CD14-positive monocyte (primary cell): ENCODE measurements at regions not wholly inside any gene's neighbourhood (a gene's known extent, or its start where the extent isn't known, plus 50 kb on each side); places are given as distances from the start of the nearest gene placed in this dataset.

Experiments
- DNase-seq, 3 donors: peaks; one replicate each; pipeline ENCODE4 v3.0.0-alpha.2; 2011 to 2022
- H2AFZ ChIP-seq: 2 replicates; pipeline ENCODE4 v1.6.0; 2012; ENCODE audit warnings: mild to moderate bottlenecking, low read depth, low read length, inconsistent platforms; ENCODE audit not compliant: insufficient read depth, poor library complexity, severe bottlenecking
- H3K27ac ChIP-seq, 2 donors: 1 replicate in 1 of 2; 2 replicates in 1 of 2; pipeline ENCODE4 v1.5.1; 2012 to 2013; ENCODE audit warnings: low read length in 2 of 2, control low read depth in 1 of 2, inconsistent platforms in 1 of 2, low read depth in 1 of 2, mild to moderate bottlenecking in 1 of 2
- H3K27me3 ChIP-seq, 2 donors: one replicate each; pipeline versions ENCODE4 v1.6.0 to v1.6.1; 2011 to 2013; ENCODE audit warnings: low read length in 2 of 2; ENCODE audit not compliant: control insufficient read depth in 2 of 2, insufficient read depth in 2 of 2
- H3K36me3 ChIP-seq, 2 donors: replicated peaks in 1 of 2; 1 replicate in 1 of 2; 2 replicates in 1 of 2; pipeline versions ENCODE4 v1.5.1 to v1.6.1; 2012 to 2013; ENCODE audit warnings: low read length in 2 of 2, control low read depth in 1 of 2, inconsistent platforms in 1 of 2, mild to moderate bottlenecking in 1 of 2; ENCODE audit not compliant: insufficient read depth in 2 of 2, control insufficient read depth in 1 of 2
- H3K4me1 ChIP-seq, 2 donors: 1 replicate in 1 of 2; 2 replicates in 1 of 2; pipeline versions ENCODE4 v1.5.1 to v1.6.1; 2012 to 2013; ENCODE audit warnings: low read length in 2 of 2, control low read depth in 1 of 2, inconsistent platforms in 1 of 2, mild to moderate bottlenecking in 1 of 2, moderate library complexity in 1 of 2; ENCODE audit not compliant: insufficient read depth in 2 of 2, control insufficient read depth in 1 of 2
- H3K4me2 ChIP-seq: replicated peaks from 2 replicates; pipeline ENCODE3; 2012; ENCODE audit warnings: low read length, moderate library complexity, mild to moderate bottlenecking; ENCODE audit not compliant: poor library complexity, severe bottlenecking; ENCODE audit errors: extremely low read depth
- H3K4me3 ChIP-seq, 3 experiments: fragments of 200-600 bp in 1 of 3; sonication (generic) in 1 of 3; replicated peaks in 1 of 3; 1 replicate in 2 of 3; 2 replicates in 1 of 3; pipeline ENCODE4 v1.5.1; 2011 to 2013; ENCODE audit warnings: low read length in 3 of 3, mild to moderate bottlenecking in 3 of 3, control low read depth in 2 of 3, low read depth in 2 of 3, inconsistent platforms in 1 of 3, moderate library complexity in 1 of 3
- H3K79me2 ChIP-seq: 2 replicates; pipeline ENCODE4 v1.6.0; 2012; ENCODE audit warnings: mild to moderate bottlenecking, control low read depth, inconsistent platforms, low read length, moderate library complexity; ENCODE audit not compliant: insufficient read depth
- H3K9ac ChIP-seq: 2 replicates; pipeline ENCODE4 v1.6.0; 2017; ENCODE audit warnings: low read length, mild to moderate bottlenecking; ENCODE audit not compliant: insufficient read depth, poor library complexity, severe bottlenecking
- H3K9me3 ChIP-seq, 2 donors: replicated peaks in 1 of 2; 1 replicate in 1 of 2; 2 replicates in 1 of 2; pipeline versions ENCODE4 v1.5.1 to v1.6.1; 2012 to 2013; ENCODE audit warnings: low read length in 2 of 2, control low read depth in 1 of 2; ENCODE audit not compliant: control insufficient read depth in 1 of 2, insufficient read depth in 1 of 2
- H4K20me1 ChIP-seq: 2 replicates; pipeline ENCODE4 v1.6.0; 2012; ENCODE audit warnings: mild to moderate bottlenecking, low read length, control low read depth, moderate library complexity; ENCODE audit not compliant: insufficient read depth
- H3K27ac Mint-ChIP-seq, 7 donors: one replicate each; pipeline ENCODE4 v1.8.0; 2020; ENCODE audit warnings: mild to moderate bottlenecking in 7 of 7, mixed read lengths in 7 of 7, moderate library complexity in 6 of 7, inconsistent platforms in 2 of 7
- H3K27me3 Mint-ChIP-seq, 3 donors: one replicate each; pipeline ENCODE4 v1.8.0; 2021 to 2022; ENCODE audit warnings: low read depth in 3 of 3, mild to moderate bottlenecking in 3 of 3, mixed read lengths in 3 of 3, moderate library complexity in 3 of 3, inconsistent platforms in 1 of 3
- H3K36me3 Mint-ChIP-seq, 2 donors: one replicate each; pipeline ENCODE4 v1.8.0; 2020; ENCODE audit warnings: mixed read lengths in 2 of 2, inconsistent platforms in 1 of 2, mild to moderate bottlenecking in 1 of 2
- H3K4me1 Mint-ChIP-seq: one replicate; pipeline ENCODE4 v1.8.0; 2020; ENCODE audit warnings: mild to moderate bottlenecking, mixed read lengths
- H3K4me3 Mint-ChIP-seq, 2 donors: one replicate each; pipeline ENCODE4 v1.8.0; 2020; ENCODE audit warnings: mild to moderate bottlenecking in 2 of 2, mixed read lengths in 2 of 2, moderate library complexity in 1 of 2
- H3K9me3 Mint-ChIP-seq, 7 donors: one replicate each; pipeline ENCODE4 v1.8.0; 2020 to 2022; ENCODE audit warnings: mixed read lengths in 7 of 7, mild to moderate bottlenecking in 6 of 7, moderate library complexity in 6 of 7, inconsistent platforms in 2 of 7
- WGBS: methylation state at CpG from one replicate; pipeline ENCODE4 v1.1.5; 2013; ENCODE audit warnings: missing lambda C conversion rate; ENCODE audit not compliant: insufficient coverage; 5-methylcytosine and 5-hydroxymethylcytosine counted together
- intact Hi-C, 2 donors: fragments of 100-400 bp; cut with micrococcal nuclease; formaldehyde crosslinking; loops; one replicate each; pipeline versions ENCODE4 v1.15.0 to v1.15.1; 2023
- TF ChIP-seq, protein P1 (sequence below): fragments of 200-600 bp; IDR thresholded peaks from one replicate; pipeline ENCODE4 v1.8.0; 2022; ENCODE audit warnings: antibody characterized with exemption, mild to moderate bottlenecking

DNA sequence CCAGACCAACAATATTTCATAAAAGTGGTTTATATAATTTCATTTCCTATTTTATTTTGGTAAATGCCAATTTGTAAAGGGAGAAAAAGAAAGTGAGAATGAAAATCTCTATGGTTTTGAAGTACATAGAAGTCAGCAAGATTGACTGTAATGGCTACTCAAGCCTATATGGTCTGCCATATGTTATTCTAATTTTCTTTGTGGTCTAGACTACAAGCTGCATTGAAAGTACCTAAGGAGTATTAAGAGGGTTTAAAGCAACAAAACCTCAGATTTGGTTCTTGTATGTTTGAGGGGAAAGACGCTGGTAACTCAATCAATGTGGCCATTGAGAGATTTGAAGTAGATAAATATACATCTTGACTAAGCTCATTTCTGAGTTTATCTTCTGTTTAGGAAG is 193.5 kb upstream of the EYA4 start:
- H3K27ac ChIP-seq, result no peak overlapping the region
- H3K27me3 ChIP-seq, result no peaks in the 10 kb centered on the region
- H3K9me3 ChIP-seq, result no peaks in the 10 kb centered on the region
- Mint-ChIP-seq H3K4me1 (no peaks in the 10 kb centered on the region), H3K27ac (no peak overlapping the region), H3K4me3 (no peak overlapping the region), H3K9me3 (no peaks in the 10 kb centered on the region), H3K36me3 (no peaks in the 10 kb centered on the region), H3K27me3 (peaks cover 0 to 1% (median 0%) of the 10 kb centered on the region in 3 donors)
- no peak overlapping the region for H2AFZ ChIP-seq
- DNase-seq, result no peak
- intact Hi-C loops, result no loop called here
- no peak overlapping the region for H3K4me2 ChIP-seq
- no peak overlapping the region for H3K4me3 ChIP-seq
- no peaks in the 10 kb centered on the region for H3K4me1 ChIP-seq
- no peaks in the 10 kb centered on the region for H3K79me2 ChIP-seq
- TF ChIP-seq, protein P1, sequence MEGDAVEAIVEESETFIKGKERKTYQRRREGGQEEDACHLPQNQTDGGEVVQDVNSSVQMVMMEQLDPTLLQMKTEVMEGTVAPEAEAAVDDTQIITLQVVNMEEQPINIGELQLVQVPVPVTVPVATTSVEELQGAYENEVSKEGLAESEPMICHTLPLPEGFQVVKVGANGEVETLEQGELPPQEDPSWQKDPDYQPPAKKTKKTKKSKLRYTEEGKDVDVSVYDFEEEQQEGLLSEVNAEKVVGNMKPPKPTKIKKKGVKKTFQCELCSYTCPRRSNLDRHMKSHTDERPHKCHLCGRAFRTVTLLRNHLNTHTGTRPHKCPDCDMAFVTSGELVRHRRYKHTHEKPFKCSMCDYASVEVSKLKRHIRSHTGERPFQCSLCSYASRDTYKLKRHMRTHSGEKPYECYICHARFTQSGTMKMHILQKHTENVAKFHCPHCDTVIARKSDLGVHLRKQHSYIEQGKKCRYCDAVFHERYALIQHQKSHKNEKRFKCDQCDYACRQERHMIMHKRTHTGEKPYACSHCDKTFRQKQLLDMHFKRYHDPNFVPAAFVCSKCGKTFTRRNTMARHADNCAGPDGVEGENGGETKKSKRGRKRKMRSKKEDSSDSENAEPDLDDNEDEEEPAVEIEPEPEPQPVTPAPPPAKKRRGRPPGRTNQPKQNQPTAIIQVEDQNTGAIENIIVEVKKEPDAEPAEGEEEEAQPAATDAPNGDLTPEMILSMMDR, result no peak
- no peaks in the 10 kb centered on the region for H3K36me3 ChIP-seq
- 100% methylated on average over 1 of the region's 1 CpG for WGBS
- H3K9ac ChIP-seq, result no peak overlapping the region
- H4K20me1 ChIP-seq, result no peaks in the 10 kb centered on the region

DNA sequence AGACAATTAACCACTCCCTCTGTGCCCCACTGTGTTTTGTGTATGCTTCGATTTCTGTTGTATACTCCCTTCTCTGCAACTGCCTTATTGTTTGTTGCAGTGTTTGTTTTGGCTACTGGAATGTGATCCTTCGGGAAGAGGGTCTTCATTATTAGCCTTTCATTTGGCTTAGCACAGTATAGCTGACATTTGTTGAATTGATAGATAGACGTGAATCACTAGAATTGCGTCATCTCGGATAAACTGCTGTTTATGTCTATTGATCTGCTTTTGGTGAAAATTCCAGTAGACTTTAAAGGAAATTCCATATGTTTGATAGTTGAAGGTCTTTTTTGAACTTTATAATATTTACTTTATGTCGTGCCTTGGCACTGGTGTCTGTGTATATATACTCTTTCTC is 189.9 kb upstream of the EYA4 start:
- no peak overlapping the region for H3K4me3 Mint-ChIP-seq
- WGBS, result 100% methylated on average over 2 of the region's 6 CpGs
- no peaks in the 10 kb centered on the region for H3K36me3 ChIP-seq
- no peaks in the 10 kb centered on the region for H3K4me1 ChIP-seq
- DNase-seq, result no peak
- no peak overlapping the region for H3K27ac ChIP-seq
- no peaks in the 10 kb centered on the region for H3K4me1 Mint-ChIP-seq
- no peaks in the 10 kb centered on the region for H4K20me1 ChIP-seq
- no peaks in the 10 kb centered on the region for H3K36me3 Mint-ChIP-seq
- peaks cover 0 to 1% (median 0%) of the 10 kb centered on the region in 3 donors for H3K27me3 Mint-ChIP-seq
- intact Hi-C loops, result no loop called here
- no peaks in the 10 kb centered on the region for H3K9me3 ChIP-seq
- H3K4me2 ChIP-seq, result no peak overlapping the region
- H3K9ac ChIP-seq, result no peak overlapping the region
- H3K79me2 ChIP-seq, result no peaks in the 10 kb centered on the region
- TF ChIP-seq, protein P1, result no peak
- no peaks in the 10 kb centered on the region for H3K27me3 ChIP-seq
- H3K4me3 ChIP-seq, result no peak overlapping the region
- H2AFZ ChIP-seq, result no peak overlapping the region
- no peaks in the 10 kb centered on the region for H3K9me3 Mint-ChIP-seq
- no peak overlapping the region for H3K27ac Mint-ChIP-seq
